K562 (cell line): ENCODE measurements at regions not wholly inside any gene's neighbourhood (a gene's known extent, or its start where the extent isn't known, plus 50 kb on each side); places are given as distances from the start of the nearest gene placed in this dataset.

Experiments used
- ATAC-seq: fragments of 200-7000 bp; cut with Tn5 transposase; 3 replicates; pipeline ENCODE4 v1.9.1; 2020; ENCODE audit warnings: moderate library complexity
- BruUV-seq: library from RNA; stranded (reverse); fragments of 400-500 nt; replicated peaks from 2 replicates; lab custom pipeline; 2021; lab: Mats Ljungman, UMichigan
- CTCF ChIA-PET: fragments of 300-600 bp; formaldehyde crosslinking; extraction: SDS; loops from one replicate; lab custom pipeline; 2021; ENCODE audit warnings: low intra/inter-chr PET ratio; lab: Yijun Ruan, JAX
- POLR2A ChIA-PET: fragments of 300-600, 350-650 bp; sonication (Branson Sonifier 250); formaldehyde crosslinking; extraction: SDS; loops from one replicate; lab custom pipeline; 2021; ENCODE audit warnings: antibody characterized with exemption, inconsistent platforms; lab: Yijun Ruan, JAX
- DNase-seq, 4 experiments: peaks; one replicate each; pipeline versions ENCODE4 v3.0.0 to v3.0.0-alpha.2; 2011 to 2018; ENCODE audit warnings: low spot score in 3 of 4, mixed read lengths in 3 of 4; ENCODE audit errors: extremely low read depth in 1 of 4
- FAIRE-seq: peaks from 2 replicates; lab custom pipeline; 2011; peaks lifted over from hg19 to GRCh38; lab: Jason Lieb, UNC
- H2AFZ ChIP-seq: 2 replicates; pipeline ENCODE4 v1.6.0; 2011; ENCODE audit warnings: low read depth, low read length, control low read depth, inconsistent platforms
- H3K27ac ChIP-seq: fragments of 200-600 bp; 3 replicates; pipeline ENCODE4 v1.8.0; 2011; ENCODE audit warnings: low read depth, mild to moderate bottlenecking, control low read depth, inconsistent platforms, low read length, moderate library complexity, mixed read lengths; ENCODE audit errors: extremely low read depth
- H3K27me3 ChIP-seq, 2 experiments: fragments of 300-600 bp in 1 of 2; 2 replicates in 1 of 2; 3 replicates in 1 of 2; pipeline versions ENCODE4 v1.6.0 to v1.8.0; 2011; ENCODE audit warnings: inconsistent platforms in 2 of 2, low read length in 2 of 2, mild to moderate bottlenecking in 1 of 2, mixed read lengths in 1 of 2, moderate library complexity in 1 of 2; ENCODE audit not compliant: control insufficient read depth in 2 of 2, insufficient read depth in 2 of 2
- H3K36me3 ChIP-seq: fragments of 300-600 bp; 3 replicates; pipeline ENCODE4 v1.8.0; 2011; ENCODE audit warnings: mild to moderate bottlenecking, low read length, inconsistent platforms; ENCODE audit not compliant: control insufficient read depth, insufficient read depth
- H3K4me1 ChIP-seq, 2 experiments: fragments of 200-600 bp in 1 of 2; replicated peaks in 1 of 2; 2 replicates in 1 of 2; 3 replicates in 1 of 2; pipeline versions ENCODE4 v1.5.1 to v1.8.0; 2011; ENCODE audit warnings: inconsistent platforms in 2 of 2, low read length in 2 of 2, mild to moderate bottlenecking in 1 of 2, mixed read lengths in 1 of 2, moderate library complexity in 1 of 2; ENCODE audit not compliant: control insufficient read depth in 2 of 2, insufficient read depth in 2 of 2
- H3K4me2 ChIP-seq: 2 replicates; pipeline ENCODE4 v1.6.1; 2011; ENCODE audit warnings: low read length, control low read depth, inconsistent platforms, mixed read lengths; ENCODE audit not compliant: insufficient read depth
- H3K4me3 ChIP-seq: fragments of 200-600 bp; sonication (generic), shearing (Covaris generic); 2 replicates; pipeline ENCODE4 v1.5.1; 2016; ENCODE audit warnings: control low read depth, inconsistent platforms
- H3K79me2 ChIP-seq: fragments of 200-600 bp; 3 replicates; pipeline ENCODE4 v1.8.0; 2011; ENCODE audit warnings: low read length, inconsistent platforms; ENCODE audit not compliant: control insufficient read depth, insufficient read depth
- H3K9ac ChIP-seq, 2 experiments: 2 replicates each; pipeline versions ENCODE4 v1.6.0 to v1.6.1; 2011; ENCODE audit warnings: low read depth in 2 of 2, low read length in 2 of 2, control low read depth in 1 of 2, inconsistent platforms in 1 of 2, mild to moderate bottlenecking in 1 of 2, mixed read lengths in 1 of 2; ENCODE audit not compliant: insufficient read depth in 1 of 2
- H3K9me1 ChIP-seq: one replicate; pipeline ENCODE4 v1.6.0; 2011; ENCODE audit warnings: inconsistent platforms, mild to moderate bottlenecking, low read length, moderate library complexity; ENCODE audit not compliant: control insufficient read depth, insufficient read depth
- H3K9me3 ChIP-seq: replicated peaks from 2 replicates; pipeline ENCODE4 v1.5.1; 2011; ENCODE audit warnings: low read depth, low read length, inconsistent platforms; ENCODE audit not compliant: control insufficient read depth, insufficient read depth
- H4K20me1 ChIP-seq: replicated peaks from 2 replicates; pipeline ENCODE4 v1.6.1; 2011; ENCODE audit warnings: low read length, inconsistent platforms, mixed read lengths; ENCODE audit not compliant: control insufficient read depth, insufficient read depth
- CEBPB ChIP-seq: fragments of 450-650 bp; IDR thresholded peaks from 2 replicates; pipeline ENCODE4 v1.6.1; 2016; ENCODE audit warnings: missing genetic modification characterization, missing compliant biosample characterization
- GABPB1 ChIP-seq: sonication (generic); formaldehyde crosslinking; IDR thresholded peaks from 2 replicates; pipeline ENCODE4 v1.8.0; 2022; ENCODE audit warnings: mild to moderate bottlenecking, missing genetic modification reagents
- HBP1 ChIP-seq: fragments of 450-650 bp; formaldehyde crosslinking; IDR thresholded peaks from 2 replicates; pipeline ENCODE4 v1.4.0; 2022; ENCODE audit warnings: missing genetic modification characterization
- HCFC1 ChIP-seq: IDR thresholded peaks from 2 replicates; pipeline ENCODE4 v1.6.1; 2012; ENCODE audit warnings: low read depth, low read length, improper control_type of control experiment
- MAX ChIP-seq: sonication (generic); formaldehyde crosslinking; IDR thresholded peaks from 2 replicates; pipeline ENCODE4 v1.9.0; 2022; ENCODE audit warnings: mild to moderate bottlenecking, missing genetic modification reagents
- NCOA2 ChIP-seq, 2 experiments: fragments of 450-650 bp; IDR thresholded peaks; 2 replicates each; pipeline ENCODE4 v1.6.1; 2018; ENCODE audit warnings: mild to moderate bottlenecking in 2 of 2, moderate library complexity in 1 of 2; ENCODE audit not compliant: partially characterized antibody in 2 of 2
- NR2C2 ChIP-seq, 2 experiments: fragments of 200-800 bp in 1 of 2; sonication (Bioruptor generic) in 1 of 2; sonication (generic) in 1 of 2; formaldehyde crosslinking in 1 of 2; IDR thresholded peaks; 2 replicates each; pipeline versions ENCODE4 v1.6.1 to v1.8.0; 2016 to 2022; ENCODE audit warnings: mild to moderate bottlenecking in 1 of 2, missing compliant biosample characterization in 1 of 2, missing genetic modification characterization in 1 of 2, missing genetic modification reagents in 1 of 2
- PHB2 ChIP-seq: fragments of 450-650 bp; IDR thresholded peaks from 2 replicates; pipeline ENCODE4 v1.6.1; 2017; ENCODE audit warnings: low read depth
- POLR2B ChIP-seq: fragments of 450-650 bp; IDR thresholded peaks from 2 replicates; pipeline ENCODE4 v1.6.1; 2018; ENCODE audit warnings: low read depth; ENCODE audit not compliant: partially characterized antibody
- SMARCC2 ChIP-seq: fragments of 450-650 bp; IDR thresholded peaks from 2 replicates; pipeline ENCODE4 v1.6.1; 2017; ENCODE audit warnings: antibody characterized with exemption, moderate library complexity, mild to moderate bottlenecking, low read depth
- SNIP1 ChIP-seq: fragments of 450-650 bp; IDR thresholded peaks from 2 replicates; pipeline ENCODE4 v1.7.1; 2017; ENCODE audit warnings: low read depth, mild to moderate bottlenecking
- SRSF3 ChIP-seq: fragments of 200-400 bp; formaldehyde crosslinking; IDR thresholded peaks from 2 replicates; pipeline ENCODE4 v1.6.1; 2016; ENCODE audit warnings: mild to moderate bottlenecking, low read length, moderate library complexity; ENCODE audit not compliant: insufficient read depth
- TCF3 ChIP-seq: sonication (generic); formaldehyde crosslinking; IDR thresholded peaks from 2 replicates; pipeline ENCODE4 v1.4.0; 2020; ENCODE audit warnings: mild to moderate bottlenecking, missing genetic modification reagents
- TCF7L2 ChIP-seq: fragments of 150-350 bp; IDR thresholded peaks from 2 replicates; pipeline ENCODE4 v1.6.1; 2016; ENCODE audit warnings: low read depth, mild to moderate bottlenecking, low read length, moderate library complexity
- TGIF2 ChIP-seq: sonication (generic); formaldehyde crosslinking; IDR thresholded peaks from 2 replicates; pipeline ENCODE4 v1.8.1; 2022; ENCODE audit warnings: mild to moderate bottlenecking, missing genetic modification reagents, moderate library complexity
- USF2 ChIP-seq: sonication (generic); formaldehyde crosslinking; IDR thresholded peaks from 2 replicates; pipeline ENCODE4 v1.5.0; 2020; ENCODE audit warnings: missing genetic modification reagents
- ZBTB2 ChIP-seq: fragments of 450-650 bp; IDR thresholded peaks from 2 replicates; pipeline ENCODE4 v1.6.1; 2016; ENCODE audit warnings: antibody characterized with exemption
- ZBTB43 ChIP-seq: sonication (generic); formaldehyde crosslinking; IDR thresholded peaks from 2 replicates; pipeline ENCODE4 v1.8.0; 2023; ENCODE audit warnings: mild to moderate bottlenecking, missing genetic modification reagents
- ZNF232 ChIP-seq: sonication (generic); formaldehyde crosslinking; IDR thresholded peaks from 2 replicates; pipeline ENCODE4 v1.8.0; 2022; ENCODE audit warnings: mild to moderate bottlenecking, missing genetic modification reagents
- WGBS: fragments of 100-300 bp; shearing (Covaris generic); methylation state at CpG from one replicate; pipeline ENCODE4 v1.1.6; 2016; ENCODE audit warnings: low coverage, mixed read lengths; ENCODE audit not compliant: insufficient coverage; ENCODE audit errors: missing lambda C conversion rate; 5-methylcytosine and 5-hydroxymethylcytosine counted together
- in situ Hi-C: fragments of 300-500 bp; cut with MboI; formaldehyde crosslinking; loops from 4 replicates; pipeline ENCODE4 v1.15.0; 2018; ENCODE audit warnings: inconsistent platforms, mixed read lengths
- intact Hi-C: fragments of 100-400 bp; cut with micrococcal nuclease; formaldehyde crosslinking; loops from 2 replicates; pipeline ENCODE4 v1.14.2; 2022

- TF ChIP-seq ZNF232 (no peak), NR2C2 (CRISPR knock-in tag; IDR thresholded peaks at IDR 0.05) (no peak), NR2C2 (tag; IDR thresholded peaks at IDR 0.05) (no peak), MAX (CRISPR knock-in tag) (no peak), CEBPB (tag) (no peak), TCF3 (CRISPR knock-in tag) (no peak), POLR2B (no peak), USF2 (CRISPR knock-in tag) (no peak), ZBTB2 (no peak), PHB2 (no peak), SRSF3 (no peak), TGIF2 (CRISPR knock-in tag) (no peak), TCF7L2 (no peak), SMARCC2 (no peak), HBP1 (CRISPR knock-in tag) (no peak), SNIP1 (no peak), ZBTB43 (CRISPR knock-in tag) (no peak), NCOA2 (IDR thresholded peaks at IDR 0.05; ENCODE audit: partially characterized antibody in 2 of 2) (no peak), GABPB1 (CRISPR knock-in tag) (no peak), HCFC1 (no peak)
- TF ChIP-seq, all 486 proteins: peak for 0
- no peaks in the 10 kb centered on the region for H3K79me2 ChIP-seq
- no peaks in the 10 kb centered on the region for H3K9me3 ChIP-seq
- H3K27ac ChIP-seq: no peak overlapping the region
- no peak for ATAC-seq
- DNase-seq: no peak
- WGBS: 3% methylated on average over 2 of the region's 2 CpGs
- H4K20me1 ChIP-seq: no peaks in the 10 kb centered on the region
- H2AFZ ChIP-seq: no peak overlapping the region
- BruUV-seq: no TSS peak
- POLR2A ChIA-PET: interaction anchor here (0.6 kb wide), 1 partner anchor 578 kb away, joined by 3 read pairs; no protein-coding TSS in a partner anchor
- CTCF ChIA-PET: no interaction called here
- H3K36me3 ChIP-seq: no peaks in the 10 kb centered on the region
- no peaks in the 10 kb centered on the region for H3K4me1 ChIP-seq
- H3K27me3 ChIP-seq: no peaks in the 10 kb centered on the region
- intact Hi-C loops (no loop called here), in situ Hi-C loops (no loop called here)
- no peak overlapping the region for H3K4me2 ChIP-seq
- H3K9ac ChIP-seq: no peak overlapping the region
- no peaks in the 10 kb centered on the region for H3K9me1 ChIP-seq
- H3K4me3 ChIP-seq: no peak overlapping the region
- FAIRE-seq: no peak
Observed at GRCh38 chr6:48552905-48553304, 441.9 kb upstream of the PTCHD4 start.
